ENCODE measurements at regions not wholly inside any gene's neighbourhood (a gene's known extent, or its start where the extent isn't known, plus 50 kb on each side); places are given as distances from the start of the nearest gene placed in this dataset.
"Not testable (repeated sequence)": the region's sequence is repeated elsewhere in the genome, so short reads cannot be mapped to it uniquely, and the experiment has no call there.

GRCh38 chr9:18317896-18318295 lies 156.1 kb upstream of the ADAMTSL1 start:
- TF ChIP-seq POLR2A (IDR thresholded peaks at IDR 0.05) = no peak
- TF ChIP-seq, protein P1, sequence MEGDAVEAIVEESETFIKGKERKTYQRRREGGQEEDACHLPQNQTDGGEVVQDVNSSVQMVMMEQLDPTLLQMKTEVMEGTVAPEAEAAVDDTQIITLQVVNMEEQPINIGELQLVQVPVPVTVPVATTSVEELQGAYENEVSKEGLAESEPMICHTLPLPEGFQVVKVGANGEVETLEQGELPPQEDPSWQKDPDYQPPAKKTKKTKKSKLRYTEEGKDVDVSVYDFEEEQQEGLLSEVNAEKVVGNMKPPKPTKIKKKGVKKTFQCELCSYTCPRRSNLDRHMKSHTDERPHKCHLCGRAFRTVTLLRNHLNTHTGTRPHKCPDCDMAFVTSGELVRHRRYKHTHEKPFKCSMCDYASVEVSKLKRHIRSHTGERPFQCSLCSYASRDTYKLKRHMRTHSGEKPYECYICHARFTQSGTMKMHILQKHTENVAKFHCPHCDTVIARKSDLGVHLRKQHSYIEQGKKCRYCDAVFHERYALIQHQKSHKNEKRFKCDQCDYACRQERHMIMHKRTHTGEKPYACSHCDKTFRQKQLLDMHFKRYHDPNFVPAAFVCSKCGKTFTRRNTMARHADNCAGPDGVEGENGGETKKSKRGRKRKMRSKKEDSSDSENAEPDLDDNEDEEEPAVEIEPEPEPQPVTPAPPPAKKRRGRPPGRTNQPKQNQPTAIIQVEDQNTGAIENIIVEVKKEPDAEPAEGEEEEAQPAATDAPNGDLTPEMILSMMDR (IDR thresholded peaks at IDR 0.05) = no peak
- Histone ChIP-seq H3K9me3 (peaks cover 0 to 16% (median 3%) of the 10 kb centered on the region in 3 donors), H3K4me3 (no peak overlapping the region), H3K27me3 (no peaks in the 10 kb centered on the region), H3K36me3 (no peaks in the 10 kb centered on the region), H3K27ac (no peak overlapping the region), H3K4me1 (no peaks in the 10 kb centered on the region)
- intact Hi-C loops (cut with DNase I) = no loop called here
- DNase-seq = no peak
- 100% methylated on average over 1 of the region's 1 CpG for WGBS, 2 donors

DNA sequence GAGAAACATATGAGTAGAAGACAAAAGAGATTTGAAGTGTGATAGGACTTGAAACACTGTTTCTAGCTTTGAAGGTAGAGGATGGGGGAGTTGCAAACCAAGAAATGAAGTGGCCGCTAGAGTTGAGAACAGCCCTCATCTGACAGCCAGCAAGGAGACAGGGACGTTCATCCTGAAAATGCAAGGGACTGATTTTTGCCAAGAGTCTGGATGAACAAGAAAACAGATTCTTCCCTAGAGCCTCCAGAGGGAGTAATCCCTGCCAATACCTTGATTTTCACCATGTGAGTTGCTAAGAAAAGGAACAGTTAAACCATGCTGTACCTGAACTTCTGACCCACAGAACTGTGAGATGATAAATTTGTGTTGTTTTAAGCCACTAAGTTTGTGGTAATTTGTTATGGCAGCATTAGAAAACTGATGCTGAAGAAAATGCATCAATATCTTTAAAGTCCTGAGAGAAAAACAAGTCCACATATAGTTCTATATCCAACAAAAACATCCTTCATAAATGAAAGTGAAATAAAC lies 154.0 kb upstream of the ADAMTSL1 start:
- 55 to 64% methylated on average over 2 of the region's 2 CpGs for WGBS, 2 donors
- no peaks in the 10 kb centered on the region for H3K27me3 ChIP-seq

GRCh38 chr9:18324928-18325745 lies 148.8 kb upstream of the ADAMTSL1 start:
- TF ChIP-seq, protein P1 (IDR thresholded peaks at IDR 0.05) = no peak
- TF ChIP-seq POLR2A (IDR thresholded peaks at IDR 0.05) = no peak
- no peak for DNase-seq
- Histone ChIP-seq H3K4me1 (no peaks in the 10 kb centered on the region), H3K27ac (no peak overlapping the region), H3K4me3 (no peak overlapping the region), H3K27me3 (no peaks in the 10 kb centered on the region), H3K9me3 (peaks cover 0 to 5% (median 0%) of the 10 kb centered on the region in 3 donors), H3K36me3 (no peaks in the 10 kb centered on the region)
- WGBS, 2 donors = 69 to 71% methylated on average over 2 of the region's 2 CpGs
- intact Hi-C loops (cut with DNase I) = no loop called here

More for the DNA sequence above, 154.0 kb upstream of the ADAMTSL1 start:
- H3K9me3 ChIP-seq = peaks cover 0 to 15% (median 3%) of the 10 kb centered on the region in 3 donors
- no peak overlapping the region for H3K27ac ChIP-seq
- H3K4me1 ChIP-seq = no peaks in the 10 kb centered on the region
- intact Hi-C loops (cut with DNase I) = no loop called here
- no peak overlapping the region for H3K4me3 ChIP-seq
- H3K36me3 ChIP-seq = no peaks in the 10 kb centered on the region
- DNase-seq = no peak
- no peak for TF ChIP-seq POLR2A (IDR thresholded peaks at IDR 0.05)
- TF ChIP-seq, protein P1 (IDR thresholded peaks at IDR 0.05) = no peak

DNA sequence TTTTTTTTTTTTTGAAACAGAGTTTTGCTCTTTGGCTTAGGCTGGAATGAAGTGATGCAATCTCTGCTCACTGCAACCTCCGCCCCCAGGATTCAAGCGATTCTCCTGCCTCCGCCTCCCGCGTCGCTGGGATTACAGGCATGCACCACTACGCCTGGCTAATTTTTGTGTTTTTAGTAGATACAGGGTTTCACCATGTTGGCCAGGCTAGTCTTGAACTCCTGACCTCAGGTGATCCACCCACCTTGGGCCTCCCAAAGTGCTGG lies 148.3 kb upstream of the ADAMTSL1 start:
- 89 to 91% methylated on average over 7 of the region's 7 CpGs for WGBS, 2 donors
- H3K27ac ChIP-seq; DNase-seq; H3K36me3 ChIP-seq; intact Hi-C loops (cut with DNase I); H3K4me3 ChIP-seq; H3K27me3 ChIP-seq; H3K9me3 ChIP-seq; H3K4me1 ChIP-seq: not testable (repeated sequence)

DNA sequence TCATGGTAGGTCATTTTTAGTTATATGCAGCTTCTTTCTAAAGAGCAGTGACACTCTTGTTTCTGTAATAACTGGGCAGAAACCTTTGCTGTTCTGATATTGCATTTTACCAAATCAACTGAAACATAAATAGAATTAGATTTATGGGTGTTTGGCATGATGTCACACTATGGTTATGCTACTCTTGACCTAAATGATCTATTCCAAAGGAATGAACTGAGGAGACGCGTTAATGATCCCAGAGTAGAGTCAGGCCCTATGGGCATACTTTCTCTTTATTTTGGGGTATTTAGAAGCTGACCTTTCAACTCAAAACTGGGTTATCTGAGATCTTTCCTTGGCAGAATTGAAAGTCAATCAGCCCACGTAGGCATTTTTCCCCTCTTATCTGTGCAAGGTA lies 146.8 kb upstream of the ADAMTSL1 start:
- no peak overlapping the region for H3K27ac ChIP-seq
- peaks cover 0 to 9% (median 0%) of the 10 kb centered on the region in 3 donors for H3K4me1 ChIP-seq
- H3K36me3 ChIP-seq = no peaks in the 10 kb centered on the region
- intact Hi-C loops (cut with DNase I) = no loop called here
- DNase-seq = no peak
- H3K4me3 ChIP-seq = no peak overlapping the region
- H3K9me3 ChIP-seq = peaks cover 0 to 5% (median 0%) of the 10 kb centered on the region in 3 donors
- TF ChIP-seq, protein P1 (IDR thresholded peaks at IDR 0.05) = no peak
- TF ChIP-seq POLR2A (IDR thresholded peaks at IDR 0.05) = no peak
- WGBS, 2 donors = 91 to 95% methylated on average over 3 of the region's 3 CpGs
- no peaks in the 10 kb centered on the region for H3K27me3 ChIP-seq

Data from esophagus squamous epithelium (tissue), 5 donors.